SHP77 (cell line): ENCODE measurements at regions not wholly inside any gene's neighbourhood (a gene's known extent, or its start where the extent isn't known, plus 50 kb on each side); places are given as distances from the start of the nearest gene placed in this dataset.

Source experiments
- DNase-seq, 2 experiments: peaks; one replicate each; lab custom pipeline; 2025; lab: John Stamatoyannopoulos, UW

GRCh38 chr1:188295157-188295556, 1466.4 kb downstream of the PLA2G4A start:
- DNase-seq, result no peak

- no peak for DNase-seq
Observed at GRCh38 chr1:188302746-188303145, 1474.0 kb downstream of the PLA2G4A start.

GRCh38 chr1:188314557-188315137, 1485.9 kb downstream of the PLA2G4A start:
- DNase-seq, result no peak

- no peak for DNase-seq
Observed at GRCh38 chr1:188317894-188318293, 1489.1 kb downstream of the PLA2G4A start.

GRCh38 chr1:188325211-188325610, 1496.5 kb downstream of the PLA2G4A start:
- no peak for DNase-seq

- DNase-seq, result no peak
Observed at GRCh38 chr1:188343914-188344313, 1515.2 kb downstream of the PLA2G4A start.

- DNase-seq, result no peak
Observed at GRCh38 chr1:188350104-188350503, 1521.4 kb downstream of the PLA2G4A start.

GRCh38 chr1:188355082-188355481, 1526.3 kb downstream of the PLA2G4A start:
- DNase-seq, result no peak

GRCh38 chr1:188355847-188356246, 1527.1 kb downstream of the PLA2G4A start:
- no peak for DNase-seq

- DNase-seq, result no peak
Observed at GRCh38 chr1:188359315-188359714, 1530.6 kb downstream of the PLA2G4A start.

- DNase-seq, result no peak
Observed at GRCh38 chr1:188363943-188364342, 1535.2 kb downstream of the PLA2G4A start.

GRCh38 chr1:188364927-188365449, 1536.2 kb downstream of the PLA2G4A start:
- DNase-seq, result no peak

GRCh38 chr1:188365874-188366273, 1537.1 kb downstream of the PLA2G4A start:
- no peak for DNase-seq

GRCh38 chr1:188367661-188368060, 1538.9 kb downstream of the PLA2G4A start:
- DNase-seq, result no peak

GRCh38 chr1:188371295-188371806, 1542.6 kb downstream of the PLA2G4A start:
- no peak for DNase-seq

GRCh38 chr1:188372821-188373220, 1544.1 kb downstream of the PLA2G4A start:
- no peak for DNase-seq

- DNase-seq, result no peak
Observed at GRCh38 chr1:188382851-188383250, 1554.1 kb downstream of the PLA2G4A start.

GRCh38 chr1:188386161-188386560, 1557.4 kb downstream of the PLA2G4A start:
- no peak for DNase-seq

GRCh38 chr1:188386666-188387065, 1557.9 kb downstream of the PLA2G4A start:
- no peak for DNase-seq

GRCh38 chr1:188394677-188395076, 1565.9 kb downstream of the PLA2G4A start:
- no peak for DNase-seq

- DNase-seq, result no peak
Observed at GRCh38 chr1:188397521-188397920, 1568.8 kb downstream of the PLA2G4A start.

- no peak for DNase-seq
Observed at GRCh38 chr1:188402986-188403385, 1574.2 kb downstream of the PLA2G4A start.

GRCh38 chr1:188406636-188407035, 1577.9 kb downstream of the PLA2G4A start:
- DNase-seq, result no peak

GRCh38 chr1:188420177-188420576, 1591.4 kb downstream of the PLA2G4A start:
- DNase-seq, result no peak
